Ectodermal cell (in vitro differentiated cells): ENCODE measurements at regions not wholly inside any gene's neighbourhood (a gene's known extent, or its start where the extent isn't known, plus 50 kb on each side); places are given as distances from the start of the nearest gene placed in this dataset.

Experiments
- H3K27ac ChIP-seq: 2 replicates; pipeline ENCODE4 v1.7.0; 2013; ENCODE audit warnings: mild to moderate bottlenecking, low read depth, low read length; ENCODE audit not compliant: insufficient read depth, poor library complexity, severe bottlenecking
- H3K27me3 ChIP-seq: 2 replicates; pipeline ENCODE4 v1.7.0; 2013; ENCODE audit warnings: mild to moderate bottlenecking, low read length; ENCODE audit not compliant: insufficient read depth, control insufficient read depth, poor library complexity, severe bottlenecking
- H3K36me3 ChIP-seq: one replicate; pipeline ENCODE4 v1.7.0; 2013; ENCODE audit warnings: low read length; ENCODE audit not compliant: control insufficient read depth, insufficient read depth
- H3K4me1 ChIP-seq: one replicate; pipeline ENCODE4 v1.7.0; 2013; ENCODE audit warnings: low read length; ENCODE audit not compliant: control insufficient read depth, insufficient read depth
- H3K4me3 ChIP-seq: 2 replicates; pipeline ENCODE4 v1.7.0; 2013; ENCODE audit warnings: low read depth, low read length, control low read depth; ENCODE audit not compliant: insufficient read depth
- H3K9me3 ChIP-seq: 2 replicates; pipeline ENCODE4 v1.7.0; 2013; ENCODE audit warnings: mild to moderate bottlenecking, low read length, moderate library complexity; ENCODE audit not compliant: control insufficient read depth
- WGBS, 2 experiments: methylation state at CpG; one replicate each; pipeline ENCODE4 v1.1.7; 2013; ENCODE audit warnings: missing lambda C conversion rate in 2 of 2; 5-methylcytosine and 5-hydroxymethylcytosine counted together

DNA sequence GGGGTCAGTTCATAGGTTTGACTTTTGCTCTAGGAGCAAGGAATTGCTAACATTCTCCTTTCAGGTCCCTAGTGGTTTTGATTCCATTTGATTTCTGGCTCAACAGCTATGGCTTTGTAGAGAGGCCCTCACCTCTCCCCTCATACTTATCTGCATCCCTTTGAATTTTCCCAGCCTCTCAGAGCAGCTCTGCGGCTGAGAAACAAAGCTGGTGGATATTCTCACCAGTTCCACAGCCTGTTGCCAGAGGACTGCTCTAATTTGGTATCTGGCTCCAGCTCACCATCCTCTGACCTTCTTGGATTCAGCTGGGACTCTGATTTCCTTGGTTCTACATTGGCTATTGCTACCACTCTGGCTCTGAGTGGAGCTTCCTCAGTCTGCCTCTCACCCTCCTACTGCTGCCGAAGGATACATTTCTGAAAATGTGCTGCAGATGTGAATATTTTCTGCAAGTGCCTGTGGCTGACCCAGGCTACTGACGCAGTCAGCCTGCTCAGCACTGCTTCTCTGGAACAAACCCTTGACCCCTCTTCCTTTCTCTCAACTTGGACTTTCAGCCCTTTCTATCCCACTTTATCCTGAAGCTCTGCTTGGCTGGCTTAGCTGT, 110.9 kb upstream of the ENPEP start:
- H3K9me3 ChIP-seq: no peaks in the 10 kb centered on the region
- H3K36me3 ChIP-seq: no peaks in the 10 kb centered on the region
- no peak overlapping the region for H3K27ac ChIP-seq
- WGBS, 2 experiments: 83 to 87% methylated on average over 3 of the region's 3 CpGs
- H3K4me3 ChIP-seq: no peak overlapping the region
- no peaks in the 10 kb centered on the region for H3K4me1 ChIP-seq
- no peaks in the 10 kb centered on the region for H3K27me3 ChIP-seq

DNA sequence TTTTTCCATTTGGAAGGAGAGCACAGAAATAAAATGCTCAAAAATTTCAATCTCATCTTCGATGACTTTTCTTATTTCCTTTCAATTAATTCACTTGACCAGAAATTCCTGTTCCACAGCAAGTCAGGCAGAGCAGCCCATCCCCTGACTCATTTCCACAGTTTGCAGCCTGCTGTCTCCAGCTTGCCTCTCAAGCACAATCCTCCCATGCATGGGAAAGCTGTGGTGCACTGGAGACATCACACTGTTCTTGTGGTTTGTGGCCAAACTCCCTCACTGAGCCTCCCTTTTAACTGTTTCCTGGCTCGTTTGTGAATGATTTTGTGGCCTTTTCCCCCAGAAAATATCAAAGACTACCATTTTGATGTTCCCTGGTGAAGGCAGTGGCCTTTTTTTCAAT, 114.0 kb upstream of the ENPEP start:
- Histone ChIP-seq H3K27ac (no peak overlapping the region), H3K27me3 (no peaks in the 10 kb centered on the region), H3K36me3 (no peaks in the 10 kb centered on the region), H3K9me3 (no peaks in the 10 kb centered on the region), H3K4me1 (no peaks in the 10 kb centered on the region), H3K4me3 (no peak overlapping the region)
- 74 to 75% methylated on average over 2 of the region's 2 CpGs for whole genome bisulfite sequencing, 2 experiments

DNA sequence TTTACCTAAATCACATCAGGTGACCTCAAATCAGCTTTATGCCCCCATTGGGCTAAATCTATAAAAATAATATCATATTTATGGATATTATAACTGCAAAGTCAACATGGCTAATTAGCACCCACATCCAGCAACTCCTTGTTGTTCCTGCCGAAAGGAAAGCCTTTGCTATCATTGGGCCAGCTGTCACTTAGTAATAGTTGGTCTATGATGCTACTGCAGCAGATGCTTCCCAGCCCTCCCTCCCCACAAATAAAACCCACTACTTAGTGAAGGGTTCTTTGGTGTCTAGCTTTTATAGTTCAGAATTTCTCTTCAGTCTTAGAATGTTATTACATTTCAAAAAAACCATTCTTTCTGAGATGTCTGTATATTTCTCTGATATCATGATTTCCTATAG, 116.9 kb upstream of the ENPEP start:
- Histone ChIP-seq H3K9me3 (no peaks in the 10 kb centered on the region), H3K27ac (no peak overlapping the region), H3K27me3 (no peaks in the 10 kb centered on the region), H3K36me3 (no peaks in the 10 kb centered on the region), H3K4me3 (no peak overlapping the region), H3K4me1 (no peaks in the 10 kb centered on the region)
- 55% methylated on average over 1 of the region's 1 CpG; no CpG with 5 or more reads in 1 of the 2 experiments for WGBS, 2 experiments

DNA sequence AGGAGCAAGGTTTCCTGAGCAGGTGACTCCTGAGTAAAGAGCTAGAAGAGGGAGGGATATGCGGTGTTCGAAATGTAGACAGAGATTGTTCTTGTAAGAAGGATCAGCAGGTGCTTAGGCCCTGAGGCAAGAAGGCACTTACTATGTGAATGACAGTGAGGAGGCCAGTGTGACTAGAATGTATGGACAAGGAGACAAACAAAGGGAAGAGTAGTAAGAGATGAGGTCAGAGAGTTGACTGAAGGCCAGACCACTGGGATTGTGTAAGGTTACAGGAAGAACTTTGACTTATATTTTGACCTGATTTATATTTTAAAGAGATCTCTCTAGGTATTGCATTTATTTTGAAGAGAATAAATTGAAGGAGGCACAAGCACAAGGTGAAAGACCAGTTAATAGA, 118.4 kb upstream of the ENPEP start:
- Histone ChIP-seq H3K27me3 (no peaks in the 10 kb centered on the region), H3K27ac (no peak overlapping the region), H3K36me3 (no peaks in the 10 kb centered on the region), H3K9me3 (no peaks in the 10 kb centered on the region), H3K4me3 (no peak overlapping the region), H3K4me1 (no peaks in the 10 kb centered on the region)
- WGBS, 2 experiments: 97 to 98% methylated on average over 2 of the region's 2 CpGs

DNA sequence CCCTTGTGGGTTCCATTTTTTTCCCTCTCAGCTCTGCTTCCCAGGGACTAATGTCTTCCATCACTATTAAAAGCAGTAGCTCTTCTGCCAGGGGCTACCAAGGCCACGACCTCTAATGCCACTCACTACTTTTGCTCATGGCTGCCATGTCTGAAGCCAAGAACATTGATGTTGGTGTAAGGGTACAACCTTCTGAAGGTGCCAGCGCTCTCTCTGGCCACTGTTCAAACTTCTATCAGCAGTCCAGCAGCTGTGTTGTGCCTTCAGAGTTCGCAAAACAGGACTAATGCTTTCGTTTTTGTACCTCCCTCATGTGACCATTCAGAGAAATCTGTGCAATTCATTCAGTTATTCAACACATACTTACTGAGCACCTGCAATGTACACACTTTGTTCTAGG, 121.5 kb upstream of the ENPEP start:
- WGBS, 2 experiments: 88 to 98% methylated on average over 4 of the region's 4 CpGs
- H3K4me1 ChIP-seq: no peaks in the 10 kb centered on the region
- H3K4me3 ChIP-seq: no peak overlapping the region
- H3K27ac ChIP-seq: no peak overlapping the region
- H3K27me3 ChIP-seq: no peaks in the 10 kb centered on the region
- no peaks in the 10 kb centered on the region for H3K36me3 ChIP-seq
- H3K9me3 ChIP-seq: no peaks in the 10 kb centered on the region

DNA sequence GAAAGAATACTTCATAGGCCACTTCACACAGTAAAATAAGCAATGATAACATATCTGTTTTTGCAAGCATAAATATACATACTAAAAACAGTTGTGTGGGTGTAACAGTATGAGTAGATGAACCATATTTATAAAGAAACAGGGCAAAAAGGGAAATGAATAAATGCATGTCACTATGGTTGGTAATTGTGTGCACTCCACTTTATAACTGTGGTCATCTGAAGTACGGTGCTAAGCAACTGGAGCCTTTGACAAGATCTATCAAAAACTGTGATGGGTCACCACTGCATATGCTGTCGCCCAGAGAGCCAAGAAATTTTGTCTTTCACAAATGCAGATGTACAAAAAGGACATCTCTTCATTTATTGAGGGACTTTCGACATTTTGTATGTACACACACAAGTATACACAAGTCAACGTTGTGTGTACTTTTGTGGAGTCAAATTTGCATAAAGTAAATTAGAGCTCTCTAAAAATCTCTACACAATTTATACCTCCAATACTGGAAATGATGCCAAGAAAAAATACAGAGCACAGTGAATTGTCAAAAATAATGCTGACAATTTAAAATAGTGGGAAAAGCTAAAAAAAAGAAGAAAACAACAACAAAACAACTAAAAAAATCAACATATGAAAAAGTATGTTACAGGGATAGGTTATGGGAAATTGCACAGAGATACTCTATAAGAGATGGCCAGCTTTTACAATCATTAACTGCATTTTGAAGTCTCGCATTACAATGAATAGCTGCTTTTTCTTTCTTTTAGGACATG, 123.1 kb upstream of the ENPEP start:
- H3K27ac ChIP-seq: no peak overlapping the region
- no peaks in the 10 kb centered on the region for H3K36me3 ChIP-seq
- no peaks in the 10 kb centered on the region for H3K9me3 ChIP-seq
- no peaks in the 10 kb centered on the region for H3K4me1 ChIP-seq
- WGBS, 2 experiments: 93 to 96% methylated on average over 4 to 5 of the region's 5 CpGs
- no peaks in the 10 kb centered on the region for H3K27me3 ChIP-seq
- H3K4me3 ChIP-seq: no peak overlapping the region

DNA sequence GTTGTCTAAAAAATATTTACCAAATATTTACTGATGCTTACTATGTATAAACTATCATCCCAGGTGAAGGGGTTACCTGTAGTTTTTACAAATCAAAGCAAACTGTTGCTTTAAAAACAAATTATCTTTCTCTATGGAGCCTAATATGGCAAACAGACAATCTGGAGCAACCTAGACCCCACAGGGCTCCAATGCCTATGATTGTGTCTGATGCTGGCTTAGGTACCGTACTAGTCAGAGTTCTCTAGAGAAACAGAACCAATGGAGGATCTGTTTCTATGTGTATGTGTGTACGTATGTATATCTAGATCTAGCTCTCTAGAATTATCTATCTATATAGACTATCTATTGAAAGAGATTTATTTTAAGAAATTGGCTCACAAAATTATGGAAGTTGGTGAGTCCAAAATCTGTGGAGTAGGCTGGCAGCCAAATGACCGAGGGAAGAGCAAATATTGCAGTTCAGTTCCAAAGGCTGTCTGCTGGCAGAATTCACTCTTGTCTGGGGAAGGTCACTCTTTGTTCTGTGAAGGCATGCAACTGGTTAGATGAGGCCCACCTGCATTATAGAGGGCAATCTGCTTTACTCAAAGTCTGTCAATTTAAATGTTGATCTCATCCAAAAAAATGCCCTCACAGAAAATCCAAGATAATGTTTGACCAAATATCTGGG, 127.1 kb upstream of the ENPEP start:
- no peak overlapping the region for H3K4me3 ChIP-seq
- 89 to 98% methylated on average over 2 of the region's 3 CpGs for WGBS, 2 experiments

DNA sequence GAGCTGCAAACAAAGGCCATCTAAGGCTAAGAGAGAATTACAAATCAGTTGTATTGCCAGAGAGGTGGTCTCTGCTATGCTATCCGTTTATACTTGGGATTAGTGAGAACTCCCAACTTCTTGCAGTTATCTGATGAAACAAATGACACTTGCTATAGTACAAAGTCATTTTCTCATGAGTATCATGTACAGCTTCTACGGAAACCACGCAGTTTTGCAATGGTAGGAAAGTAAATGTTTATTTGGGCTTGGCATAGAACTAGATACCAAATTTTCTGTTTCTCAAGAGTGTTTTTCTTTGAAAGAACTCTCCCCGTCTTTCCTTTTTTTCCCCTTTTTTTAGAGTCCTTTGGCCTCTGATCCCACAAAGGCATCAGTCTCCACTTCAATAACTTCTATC, 128.2 kb upstream of the ENPEP start:
- Histone ChIP-seq H3K4me3 (no peak overlapping the region), H3K4me1 (no peaks in the 10 kb centered on the region), H3K27me3 (no peaks in the 10 kb centered on the region), H3K9me3 (no peaks in the 10 kb centered on the region), H3K36me3 (no peaks in the 10 kb centered on the region), H3K27ac (no peak overlapping the region)
- 85 to 100% methylated on average over 2 to 4 of the region's 4 CpGs for WGBS, 2 experiments

More for the DNA sequence above, 127.1 kb upstream of the ENPEP start:
- H3K27me3 ChIP-seq: no peaks in the 10 kb centered on the region
- no peaks in the 10 kb centered on the region for H3K36me3 ChIP-seq
- H3K9me3 ChIP-seq: no peaks in the 10 kb centered on the region
- no peak overlapping the region for H3K27ac ChIP-seq
- no peaks in the 10 kb centered on the region for H3K4me1 ChIP-seq

DNA sequence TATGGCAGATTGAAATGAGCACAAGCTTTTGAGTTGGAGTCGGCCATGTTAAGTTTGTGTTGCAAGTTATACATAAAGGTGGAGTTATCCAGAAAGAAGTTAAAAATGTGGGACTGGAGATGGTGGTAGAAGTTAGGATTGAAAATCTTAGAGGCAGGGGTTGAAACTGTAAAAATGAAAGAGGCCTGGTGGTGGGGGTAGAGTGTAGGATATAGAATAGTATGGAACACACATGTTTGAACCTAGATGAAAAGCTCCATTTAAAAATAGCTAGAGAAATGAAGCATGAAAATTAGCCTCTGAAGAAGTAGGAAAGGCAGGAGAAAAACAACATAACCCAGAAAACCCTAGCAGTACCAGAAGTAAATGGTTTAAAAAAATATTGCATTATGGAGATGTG, 131.8 kb upstream of the ENPEP start:
- Histone ChIP-seq H3K27ac (no peak overlapping the region), H3K9me3 (no peaks in the 10 kb centered on the region), H3K27me3 (no peaks in the 10 kb centered on the region), H3K36me3 (no peaks in the 10 kb centered on the region), H3K4me3 (no peak overlapping the region), H3K4me1 (no peaks in the 10 kb centered on the region)
- WGBS, 2 experiments: 88 to 89% methylated on average over 1 of the region's 1 CpG

DNA sequence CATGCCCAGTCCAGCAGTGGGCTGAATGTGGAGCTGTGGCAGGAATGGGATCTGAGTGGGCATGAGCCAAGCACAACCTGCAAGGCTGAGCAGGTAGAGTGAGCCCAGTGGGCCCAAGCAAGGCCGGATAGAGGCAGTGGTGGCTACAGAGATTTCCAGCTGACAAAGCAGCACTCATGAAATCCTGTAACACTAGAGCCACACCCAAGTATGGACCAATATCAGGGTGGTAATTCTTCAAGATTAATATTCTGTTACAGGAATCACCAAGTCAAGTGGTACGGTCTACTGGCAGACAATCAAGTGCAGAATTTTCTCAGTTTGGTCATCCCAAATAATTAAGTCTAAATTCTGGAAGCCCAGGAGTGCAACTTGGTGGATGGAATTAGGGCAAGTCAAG, 132.4 kb upstream of the ENPEP start:
- WGBS, 2 experiments: 91 to 94% methylated on average over 2 of the region's 2 CpGs
- no peaks in the 10 kb centered on the region for H3K27me3 ChIP-seq
- no peaks in the 10 kb centered on the region for H3K9me3 ChIP-seq
- no peaks in the 10 kb centered on the region for H3K4me1 ChIP-seq
- H3K4me3 ChIP-seq: no peak overlapping the region
- no peaks in the 10 kb centered on the region for H3K36me3 ChIP-seq
- H3K27ac ChIP-seq: no peak overlapping the region
